ENCODE measurements at regions not wholly inside any gene's neighbourhood (a gene's known extent, or its start where the extent isn't known, plus 50 kb on each side); places are given as distances from the start of the nearest gene placed in this dataset.
"Not testable (repeated sequence)": the region's sequence is repeated elsewhere in the genome, so short reads cannot be mapped to it uniquely, and the experiment has no call there.

DNA sequence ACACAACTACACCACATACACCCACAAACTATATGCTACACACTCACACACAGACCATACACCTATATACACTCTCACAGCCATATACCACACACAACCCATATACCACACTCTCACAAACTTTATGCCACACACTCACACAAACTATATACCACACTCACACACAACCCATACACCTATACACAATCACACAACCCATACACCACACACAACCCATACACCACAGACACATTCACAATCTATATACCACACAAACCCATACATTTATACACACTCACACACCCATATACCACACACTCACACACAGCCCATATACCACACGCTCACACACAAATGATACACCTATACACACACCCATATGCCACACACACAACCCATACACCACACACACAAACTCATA lies 163.3 kb downstream of the TMEM121 start:
- Histone ChIP-seq H3K27me3 (replicated peaks; ENCODE audit: insufficient read depth) (no peaks in the 10 kb centered on the region), H3K36me3 (ENCODE audit: low read depth) (no peaks in the 10 kb centered on the region), H3K9me2 (ENCODE audit: insufficient read depth) (no peaks in the 10 kb centered on the region), H3K4me3 (no peak overlapping the region), H3K9me3 (ENCODE audit: low read depth) (no peaks in the 10 kb centered on the region), H3F3A (ENCODE audit: insufficient read depth) (no peaks in the 10 kb centered on the region), H2AFZ (no peak overlapping the region), H3K27ac (no peak overlapping the region), H3K4me2 (ENCODE audit: unreplicated experiment) (no peak overlapping the region), H3K79me2 (ENCODE audit: insufficient read depth) (no peaks in the 10 kb centered on the region), H3K4me1 (ENCODE audit: insufficient read depth) (no peaks in the 10 kb centered on the region), H3K9ac (no peak overlapping the region), H4K20me1 (ENCODE audit: insufficient read depth) (no peaks in the 10 kb centered on the region)
- in situ Hi-C loops (cut with MboI): no loop called here
- no peak for TF ChIP-seq EZH2 (IDR thresholded peaks at IDR 0.05; ENCODE audit: insufficient read depth, poor library complexity, severe bottlenecking)
- TF ChIP-seq EZH2phosphoT487 (IDR thresholded peaks at IDR 0.05; ENCODE audit: insufficient read depth, low read depth): no peak
- WGBS, 2 experiments (ENCODE audit: low coverage in 1 of 2, low lambda C conversion rate in 2 of 2, missing lambda C conversion rate in 2 of 2): 67 to 71% methylated on average over 1 of the region's 1 CpG
- DNase-seq: no peak

GRCh38 chr14:105690671-105691070 lies 164.3 kb downstream of the TMEM121 start:
- no peaks in the 10 kb centered on the region for H3K27me3 ChIP-seq (replicated peaks; ENCODE audit: insufficient read depth)
- no peaks in the 10 kb centered on the region for H3K4me1 ChIP-seq (ENCODE audit: insufficient read depth)
- no peak overlapping the region for H3K4me3 ChIP-seq
- no peak for DNase-seq
- no peaks in the 10 kb centered on the region for H4K20me1 ChIP-seq (ENCODE audit: insufficient read depth)
- WGBS, 2 experiments (ENCODE audit: low coverage in 1 of 2, low lambda C conversion rate in 2 of 2, missing lambda C conversion rate in 2 of 2): 24 to 38% methylated on average over 3 of the region's 3 CpGs
- H3K9ac ChIP-seq: no peak overlapping the region
- no peaks in the 10 kb centered on the region for H3K79me2 ChIP-seq (ENCODE audit: insufficient read depth)
- H3F3A ChIP-seq (ENCODE audit: insufficient read depth): no peaks in the 10 kb centered on the region
- H2AFZ ChIP-seq: no peak overlapping the region
- TF ChIP-seq EZH2phosphoT487 (IDR thresholded peaks at IDR 0.05; ENCODE audit: insufficient read depth, low read depth) (no peak), EZH2 (IDR thresholded peaks at IDR 0.05; ENCODE audit: insufficient read depth, poor library complexity, severe bottlenecking) (no peak)
- H3K27ac ChIP-seq: no peak overlapping the region
- H3K36me3 ChIP-seq (ENCODE audit: low read depth): no peaks in the 10 kb centered on the region
- no peaks in the 10 kb centered on the region for H3K9me3 ChIP-seq (ENCODE audit: low read depth)
- H3K4me2 ChIP-seq (ENCODE audit: unreplicated experiment): no peak overlapping the region
- no peaks in the 10 kb centered on the region for H3K9me2 ChIP-seq (ENCODE audit: insufficient read depth)
- in situ Hi-C loops (cut with MboI): no loop called here

GRCh38 chr14:105691321-105692109 lies 165.1 kb downstream of the TMEM121 start:
- DNase-seq: not testable (repeated sequence)
- WGBS, 2 experiments (ENCODE audit: low coverage in 1 of 2, low lambda C conversion rate in 2 of 2, missing lambda C conversion rate in 2 of 2): 59 to 65% methylated on average over 22 to 24 of the region's 25 CpGs

DNA sequence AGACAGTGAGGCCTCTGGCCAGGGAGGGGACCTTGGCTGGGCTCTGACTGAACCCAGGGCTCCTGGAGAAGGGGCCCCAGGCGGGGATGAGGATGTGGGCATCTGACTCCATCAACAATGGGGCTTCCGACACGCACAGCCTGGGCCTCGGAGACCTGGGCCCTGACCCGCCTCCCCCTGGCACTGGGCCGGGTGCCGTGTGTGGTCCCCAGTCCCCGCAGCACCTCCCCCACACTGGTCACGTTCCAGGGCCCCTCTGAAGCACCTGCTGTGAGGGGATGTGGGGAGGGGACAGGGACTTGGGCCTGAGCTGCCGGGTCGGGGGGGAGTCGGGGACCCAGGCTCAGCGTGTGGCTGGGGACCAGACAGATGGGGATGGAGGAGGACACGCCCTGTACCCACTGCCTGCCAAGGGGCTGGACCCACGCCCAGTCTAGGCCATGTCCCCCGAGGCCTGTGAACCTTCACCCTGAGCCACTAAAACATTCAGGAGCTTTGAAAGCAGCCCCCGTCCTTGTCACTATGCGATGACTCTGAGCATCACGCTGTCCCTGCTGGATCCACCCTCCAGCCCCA lies 165.8 kb downstream of the TMEM121 start:
- H2AFZ ChIP-seq; in situ Hi-C loops (cut with MboI); H4K20me1 ChIP-seq (ENCODE audit: insufficient read depth); H3F3A ChIP-seq (ENCODE audit: insufficient read depth); H3K79me2 ChIP-seq (ENCODE audit: insufficient read depth); H3K4me1 ChIP-seq (ENCODE audit: insufficient read depth); H3K36me3 ChIP-seq (ENCODE audit: low read depth); H3K4me2 ChIP-seq (ENCODE audit: unreplicated experiment); H3K9ac ChIP-seq; H3K4me3 ChIP-seq; DNase-seq; H3K9me2 ChIP-seq (ENCODE audit: insufficient read depth); H3K27me3 ChIP-seq (replicated peaks; ENCODE audit: insufficient read depth); H3K9me3 ChIP-seq (ENCODE audit: low read depth); H3K27ac ChIP-seq: not testable (repeated sequence)
- WGBS, 2 experiments (ENCODE audit: low coverage in 1 of 2, low lambda C conversion rate in 2 of 2, missing lambda C conversion rate in 2 of 2): no CpG with 5 or more reads among the region's 19 CpGs

More at GRCh38 chr14:105691321-105692109, 165.1 kb downstream of the TMEM121 start:
- H3K9me2 ChIP-seq (ENCODE audit: insufficient read depth); H2AFZ ChIP-seq; H3K4me1 ChIP-seq (ENCODE audit: insufficient read depth); H3K9me3 ChIP-seq (ENCODE audit: low read depth); H3K79me2 ChIP-seq (ENCODE audit: insufficient read depth); H3K36me3 ChIP-seq (ENCODE audit: low read depth); H3K4me3 ChIP-seq; H3K4me2 ChIP-seq (ENCODE audit: unreplicated experiment); H4K20me1 ChIP-seq (ENCODE audit: insufficient read depth); H3K27me3 ChIP-seq (replicated peaks; ENCODE audit: insufficient read depth); H3F3A ChIP-seq (ENCODE audit: insufficient read depth); H3K9ac ChIP-seq; H3K27ac ChIP-seq; in situ Hi-C loops (cut with MboI): not testable (repeated sequence)

- Histone ChIP-seq H3K4me1 (ENCODE audit: insufficient read depth) (no peaks in the 10 kb centered on the region), H3F3A (ENCODE audit: insufficient read depth) (no peaks in the 10 kb centered on the region), H3K27ac (no peak overlapping the region), H3K36me3 (ENCODE audit: low read depth) (no peaks in the 10 kb centered on the region), H3K4me2 (ENCODE audit: unreplicated experiment) (no peak overlapping the region), H2AFZ (no peak overlapping the region), H3K9me3 (ENCODE audit: low read depth) (no peaks in the 10 kb centered on the region), H4K20me1 (ENCODE audit: insufficient read depth) (no peaks in the 10 kb centered on the region), H3K9ac (no peak overlapping the region), H3K27me3 (replicated peaks; ENCODE audit: insufficient read depth) (no peaks in the 10 kb centered on the region), H3K4me3 (no peak overlapping the region), H3K9me2 (ENCODE audit: insufficient read depth) (no peaks in the 10 kb centered on the region), H3K79me2 (ENCODE audit: insufficient read depth) (no peaks in the 10 kb centered on the region)
- 39 to 40% methylated on average over 2 of the region's 2 CpGs for WGBS, 2 experiments (ENCODE audit: low coverage in 1 of 2, low lambda C conversion rate in 2 of 2, missing lambda C conversion rate in 2 of 2)
- TF ChIP-seq EZH2 (IDR thresholded peaks at IDR 0.05; ENCODE audit: insufficient read depth, poor library complexity, severe bottlenecking): no peak
- TF ChIP-seq EZH2phosphoT487 (IDR thresholded peaks at IDR 0.05; ENCODE audit: insufficient read depth, low read depth): no peak
- DNase-seq: no peak
- in situ Hi-C loops (cut with MboI): no loop called here
These were observed 168.6 kb downstream of the TMEM121 start for GRCh38 chr14:105694961-105695360.

DNA sequence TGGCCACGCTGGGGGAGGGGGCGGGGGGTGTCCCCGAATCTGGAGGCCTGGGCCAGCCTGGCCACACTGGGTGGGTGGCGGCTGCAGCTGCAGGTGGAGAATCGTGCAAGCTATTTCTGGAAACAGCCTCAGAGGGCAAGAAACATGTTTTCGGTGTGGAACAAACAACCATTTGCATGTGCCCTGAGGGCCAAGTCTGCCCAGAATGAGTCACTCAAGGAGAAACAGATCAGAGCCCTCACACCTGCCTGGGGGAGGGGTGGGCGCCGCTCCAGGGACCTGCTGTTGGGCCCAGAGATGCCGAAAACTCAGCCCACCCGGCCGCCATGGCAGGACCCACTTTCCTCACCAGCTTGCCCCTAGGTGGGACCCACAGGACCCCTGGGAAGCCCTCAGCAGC lies 170.0 kb downstream of the TMEM121 start:
- H3F3A ChIP-seq (ENCODE audit: insufficient read depth); H3K9ac ChIP-seq; H3K79me2 ChIP-seq (ENCODE audit: insufficient read depth); H3K36me3 ChIP-seq (ENCODE audit: low read depth); H3K27ac ChIP-seq; H4K20me1 ChIP-seq (ENCODE audit: insufficient read depth); H3K4me1 ChIP-seq (ENCODE audit: insufficient read depth); H3K9me3 ChIP-seq (ENCODE audit: low read depth); H3K4me2 ChIP-seq (ENCODE audit: unreplicated experiment); DNase-seq; H3K9me2 ChIP-seq (ENCODE audit: insufficient read depth); in situ Hi-C loops (cut with MboI); H3K27me3 ChIP-seq (replicated peaks; ENCODE audit: insufficient read depth); H3K4me3 ChIP-seq; H2AFZ ChIP-seq: not testable (repeated sequence)
- no CpG with 5 or more reads among the region's 11 CpGs for WGBS, 2 experiments (ENCODE audit: low coverage in 1 of 2, low lambda C conversion rate in 2 of 2, missing lambda C conversion rate in 2 of 2)

GRCh38 chr14:105697414-105697813 lies 171.0 kb downstream of the TMEM121 start:
- H3K9me2 ChIP-seq (ENCODE audit: insufficient read depth); H2AFZ ChIP-seq; in situ Hi-C loops (cut with MboI); DNase-seq; H3K4me1 ChIP-seq (ENCODE audit: insufficient read depth); H3K4me2 ChIP-seq (ENCODE audit: unreplicated experiment); H3K27ac ChIP-seq; H3K36me3 ChIP-seq (ENCODE audit: low read depth); H3K9ac ChIP-seq; H3K79me2 ChIP-seq (ENCODE audit: insufficient read depth); H3K4me3 ChIP-seq; H3K9me3 ChIP-seq (ENCODE audit: low read depth); H4K20me1 ChIP-seq (ENCODE audit: insufficient read depth); H3F3A ChIP-seq (ENCODE audit: insufficient read depth); H3K27me3 ChIP-seq (replicated peaks; ENCODE audit: insufficient read depth): not testable (repeated sequence)
- 63% methylated on average over 22 of the region's 22 CpGs; no CpG with 5 or more reads in 1 of the 2 experiments for WGBS, 2 experiments (ENCODE audit: low coverage in 1 of 2, low lambda C conversion rate in 2 of 2, missing lambda C conversion rate in 2 of 2)
